ENCODE measurements at regions not wholly inside any gene's neighbourhood (a gene's known extent, or its start where the extent isn't known, plus 50 kb on each side); places are given as distances from the start of the nearest gene placed in this dataset.

DNA sequence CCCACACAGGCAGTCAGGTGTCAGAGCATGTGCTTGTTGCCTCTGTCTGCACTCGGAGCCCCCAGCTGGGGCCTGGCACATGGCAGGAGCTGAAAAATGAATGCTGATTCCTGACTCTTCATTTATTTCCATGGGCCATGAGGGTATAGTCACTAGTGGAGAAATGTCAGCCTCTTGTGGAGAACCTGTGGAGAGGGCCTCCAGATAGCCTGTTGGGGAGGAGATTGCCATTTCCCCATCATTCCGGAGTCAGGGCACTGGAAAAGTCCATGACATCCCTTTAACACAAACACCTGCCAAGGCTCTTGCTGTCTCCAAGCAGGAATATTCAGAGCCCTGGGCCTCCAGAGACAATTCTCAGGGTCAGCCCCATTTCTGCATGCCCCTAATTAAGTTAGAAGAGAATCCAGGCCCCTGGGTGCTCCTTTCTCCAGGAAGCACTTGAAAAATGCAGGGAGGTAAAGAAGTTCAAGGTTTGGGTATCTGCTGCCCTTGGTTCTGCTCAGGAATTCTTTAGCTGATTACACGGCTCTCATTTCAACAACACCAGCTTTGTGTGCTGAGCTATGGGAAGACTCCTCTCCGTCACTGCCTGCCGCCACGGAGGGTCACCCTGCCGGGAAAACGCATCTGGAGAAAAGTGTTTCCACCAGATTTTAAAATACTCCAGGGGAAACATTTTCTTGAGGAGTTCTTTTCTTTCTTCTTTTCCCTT lies 311.3 kb downstream of the MYCN start:
- Histone ChIP-seq H3K4me1 (no peaks in the 10 kb centered on the region), H3K9me3 (no peaks in the 10 kb centered on the region), H3K27ac (no peak overlapping the region), H3K4me3 (no peak overlapping the region), H3K27me3 (no peaks in the 10 kb centered on the region), H3K36me3 (ENCODE audit: low read depth, missing control alignments) (no peaks in the 10 kb centered on the region)
- WGBS, 2 donors = 41 to 59% methylated on average over 7 to 8 of the region's 8 CpGs
- TF ChIP-seq POLR2A (IDR thresholded peaks at IDR 0.05) = no peak
- TF ChIP-seq, protein P1, sequence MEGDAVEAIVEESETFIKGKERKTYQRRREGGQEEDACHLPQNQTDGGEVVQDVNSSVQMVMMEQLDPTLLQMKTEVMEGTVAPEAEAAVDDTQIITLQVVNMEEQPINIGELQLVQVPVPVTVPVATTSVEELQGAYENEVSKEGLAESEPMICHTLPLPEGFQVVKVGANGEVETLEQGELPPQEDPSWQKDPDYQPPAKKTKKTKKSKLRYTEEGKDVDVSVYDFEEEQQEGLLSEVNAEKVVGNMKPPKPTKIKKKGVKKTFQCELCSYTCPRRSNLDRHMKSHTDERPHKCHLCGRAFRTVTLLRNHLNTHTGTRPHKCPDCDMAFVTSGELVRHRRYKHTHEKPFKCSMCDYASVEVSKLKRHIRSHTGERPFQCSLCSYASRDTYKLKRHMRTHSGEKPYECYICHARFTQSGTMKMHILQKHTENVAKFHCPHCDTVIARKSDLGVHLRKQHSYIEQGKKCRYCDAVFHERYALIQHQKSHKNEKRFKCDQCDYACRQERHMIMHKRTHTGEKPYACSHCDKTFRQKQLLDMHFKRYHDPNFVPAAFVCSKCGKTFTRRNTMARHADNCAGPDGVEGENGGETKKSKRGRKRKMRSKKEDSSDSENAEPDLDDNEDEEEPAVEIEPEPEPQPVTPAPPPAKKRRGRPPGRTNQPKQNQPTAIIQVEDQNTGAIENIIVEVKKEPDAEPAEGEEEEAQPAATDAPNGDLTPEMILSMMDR (IDR thresholded peaks at IDR 0.05) = no peak
- DNase-seq = no peak
- intact Hi-C loops (cut with DNase I; ENCODE audit: low total_unique reads) = no loop called here

DNA sequence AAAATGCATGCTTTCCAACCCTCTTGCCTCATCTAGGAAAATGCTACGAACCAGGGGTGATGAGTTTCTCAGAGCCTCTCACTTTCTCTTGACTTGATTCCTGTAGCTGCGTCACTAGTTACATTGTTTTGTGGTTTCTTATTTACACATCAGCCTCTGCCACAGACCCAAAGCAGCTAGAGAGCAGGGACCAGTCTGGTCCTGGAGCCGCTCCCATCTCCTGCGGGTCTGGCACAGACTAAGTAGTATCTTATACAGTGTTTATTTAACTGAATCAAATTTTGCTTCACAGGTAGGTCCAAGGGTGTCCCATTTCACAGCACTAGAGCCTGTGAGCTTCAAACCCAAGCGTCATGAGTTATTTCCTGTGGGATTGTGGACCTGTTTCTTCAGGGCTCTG lies 310.5 kb downstream of the MYCN start:
- H3K9me3 ChIP-seq = no peaks in the 10 kb centered on the region
- 81 to 85% methylated on average over 5 of the region's 5 CpGs for WGBS, 2 donors
- intact Hi-C loops (cut with DNase I; ENCODE audit: low total_unique reads) = no loop called here
- H3K4me1 ChIP-seq = no peaks in the 10 kb centered on the region
- no peak for DNase-seq
- no peak overlapping the region for H3K27ac ChIP-seq
- TF ChIP-seq POLR2A (IDR thresholded peaks at IDR 0.05) = no peak
- TF ChIP-seq, protein P1 (IDR thresholded peaks at IDR 0.05) = no peak
- H3K4me3 ChIP-seq = no peak overlapping the region
- no peaks in the 10 kb centered on the region for H3K27me3 ChIP-seq
- H3K36me3 ChIP-seq (ENCODE audit: low read depth, missing control alignments) = no peaks in the 10 kb centered on the region

DNA sequence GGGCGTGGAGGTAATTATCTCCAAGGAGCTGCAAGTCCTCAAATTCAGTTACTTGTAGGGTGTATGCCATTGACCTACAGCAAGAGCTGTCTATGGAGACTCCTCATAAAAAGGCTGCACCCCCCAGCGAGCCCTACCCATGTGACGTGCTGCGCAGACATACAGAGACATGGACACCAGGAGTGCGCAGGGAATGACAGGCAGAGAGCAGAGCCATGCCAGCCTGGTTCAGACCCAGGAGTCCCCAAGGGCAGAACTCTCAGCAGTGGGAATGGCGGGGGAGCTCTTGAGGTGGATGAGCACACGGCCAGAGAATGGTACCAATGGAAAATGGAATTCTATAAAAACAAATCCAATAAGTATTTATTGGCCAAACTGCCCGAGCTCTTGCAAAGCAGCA lies 310.1 kb downstream of the MYCN start:
- 93 to 95% methylated on average over 8 of the region's 8 CpGs for WGBS, 2 donors

DNA sequence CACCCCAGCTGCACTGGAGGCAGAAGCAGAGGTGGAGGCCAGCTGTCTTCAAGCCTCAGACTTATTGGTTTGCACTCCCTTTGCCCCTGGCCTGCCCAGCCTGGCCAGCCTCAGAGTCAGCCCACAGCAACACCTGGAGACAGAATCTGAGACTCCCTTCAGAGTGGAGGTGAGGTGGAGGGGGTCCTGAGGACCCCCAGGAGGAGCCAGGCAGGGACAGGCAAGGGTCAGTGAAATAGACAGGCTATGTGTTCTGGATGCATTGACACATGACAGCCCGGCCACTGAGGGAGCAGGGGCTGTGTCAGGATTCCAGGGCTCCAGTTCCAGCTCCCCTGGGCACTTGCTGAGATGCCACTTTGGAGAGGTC lies 309.7 kb downstream of the MYCN start:
- no peak for TF ChIP-seq POLR2A (IDR thresholded peaks at IDR 0.05)
- TF ChIP-seq, protein P1 (IDR thresholded peaks at IDR 0.05) = no peak
- WGBS, 2 donors = 89 to 92% methylated on average over 1 of the region's 1 CpG

More for the DNA sequence above, 310.1 kb downstream of the MYCN start:
- Histone ChIP-seq H3K9me3 (no peaks in the 10 kb centered on the region), H3K4me1 (no peaks in the 10 kb centered on the region), H3K4me3 (no peak overlapping the region), H3K27ac (no peak overlapping the region), H3K27me3 (no peaks in the 10 kb centered on the region), H3K36me3 (ENCODE audit: low read depth, missing control alignments) (no peaks in the 10 kb centered on the region)
- intact Hi-C loops (cut with DNase I; ENCODE audit: low total_unique reads) = no loop called here
- TF ChIP-seq POLR2A (IDR thresholded peaks at IDR 0.05) = no peak
- TF ChIP-seq, protein P1 (IDR thresholded peaks at IDR 0.05) = no peak
- no peak for DNase-seq

More for the DNA sequence above, 309.7 kb downstream of the MYCN start:
- Histone ChIP-seq H3K4me3 (no peak overlapping the region), H3K36me3 (ENCODE audit: low read depth, missing control alignments) (no peaks in the 10 kb centered on the region), H3K9me3 (no peaks in the 10 kb centered on the region), H3K27ac (no peak overlapping the region), H3K4me1 (no peaks in the 10 kb centered on the region), H3K27me3 (no peaks in the 10 kb centered on the region)
- no peak for DNase-seq
- intact Hi-C loops (cut with DNase I; ENCODE audit: low total_unique reads) = no loop called here
